D721Med (cell line): ENCODE measurements at regions not wholly inside any gene's neighbourhood (a gene's known extent, or its start where the extent isn't known, plus 50 kb on each side); places are given as distances from the start of the nearest gene placed in this dataset.

Experiments used
- DNase-seq: peaks from one replicate; pipeline ENCODE4 v3.0.0; 2011; ENCODE audit warnings: low spot score; ENCODE audit not compliant: insufficient read length
- FAIRE-seq: peaks from 2 replicates; lab custom pipeline; 2011; peaks lifted over from hg19 to GRCh38; lab: Jason Lieb, UNC
- CTCF ChIP-seq: IDR thresholded peaks from 2 replicates; pipeline ENCODE4 v1.5.1; 2012; ENCODE audit warnings: mild to moderate bottlenecking, control low read depth; ENCODE audit not compliant: insufficient read depth; ENCODE audit errors: missing control alignments

- no peak for DNase-seq
- FAIRE-seq = no peak
Observed at GRCh38 chr1:25089772-25090171, 142.5 kb downstream of the SYF2 start.

DNA sequence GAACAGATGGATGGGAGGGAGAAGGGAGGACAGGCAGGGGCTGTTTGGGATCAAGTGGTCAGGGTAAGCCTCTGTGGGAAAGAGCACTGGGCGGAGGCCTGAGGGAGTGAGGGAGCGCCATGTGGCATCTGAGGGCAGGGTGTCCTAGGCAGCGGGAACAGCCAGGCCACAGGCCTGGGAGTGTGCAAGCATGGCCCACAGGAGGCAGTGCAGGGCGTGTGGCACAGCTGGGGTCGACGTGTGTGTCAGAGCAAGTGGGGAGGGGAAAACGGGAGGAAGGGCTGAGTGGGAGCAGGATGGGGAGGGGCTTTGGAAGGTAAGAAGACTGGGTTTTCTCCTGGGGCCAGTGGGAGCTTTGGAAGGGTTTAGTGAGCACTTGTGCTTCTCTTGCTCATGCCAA is 143.4 kb downstream of the SYF2 start:
- FAIRE-seq (no peak), DNase-seq (no peak)
- no peak for TF ChIP-seq CTCF

More at GRCh38 chr1:25089772-25090171, 142.5 kb downstream of the SYF2 start:
- no peak for TF ChIP-seq CTCF

DNA sequence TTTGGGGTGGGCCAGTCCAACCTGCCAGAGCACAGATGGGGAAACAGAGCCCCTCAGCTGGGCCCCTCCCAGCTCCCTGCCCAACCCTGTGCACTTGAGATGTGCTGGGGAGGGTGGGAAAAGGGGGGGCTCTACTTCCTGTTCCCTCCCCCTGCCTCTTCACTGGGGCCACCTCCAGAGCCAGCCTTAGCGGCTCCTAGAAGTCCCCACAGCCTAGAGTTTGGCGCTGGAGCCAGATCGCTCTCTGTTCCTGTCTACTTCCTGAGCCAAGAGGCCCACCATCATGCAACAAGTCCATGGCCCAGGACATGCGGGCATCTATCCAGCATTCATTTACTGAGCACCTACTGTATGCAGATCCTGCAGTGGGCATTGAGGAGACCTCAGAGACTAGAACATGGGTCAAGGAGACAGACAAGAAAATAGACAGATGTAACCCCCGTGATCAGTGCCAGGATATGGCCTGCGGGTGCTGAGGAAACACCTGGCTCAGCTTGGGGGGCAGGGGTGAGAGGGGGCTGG is 144.1 kb downstream of the SYF2 start:
- no peak for DNase-seq
- no peak for FAIRE-seq
- TF ChIP-seq CTCF = no peak

DNA sequence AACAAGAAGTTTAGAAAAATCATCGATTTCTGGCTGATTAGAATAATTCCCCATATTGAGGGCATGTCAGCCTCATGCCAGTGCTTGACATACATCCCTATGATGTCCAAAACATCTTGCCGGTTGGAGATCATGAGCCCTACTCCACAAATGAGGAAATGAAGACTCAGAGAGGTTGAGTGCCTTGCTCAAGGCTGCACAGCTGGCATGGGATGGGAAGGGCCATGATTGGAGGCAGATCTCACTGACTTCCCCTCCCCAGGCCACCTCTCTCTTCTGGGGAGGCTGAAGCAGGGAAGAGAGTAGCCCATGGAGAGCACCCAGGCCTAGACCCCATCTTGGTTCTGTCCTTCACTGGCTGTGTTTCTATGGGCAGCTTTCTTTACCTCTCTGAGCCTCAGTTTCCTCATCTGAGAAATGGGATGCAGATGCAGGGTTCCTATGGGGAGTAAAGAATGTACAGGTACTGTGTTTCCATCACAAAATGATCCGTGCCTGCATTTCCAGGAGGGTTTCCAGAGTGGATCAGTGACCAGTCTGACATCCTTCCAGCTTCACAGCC is 145.7 kb downstream of the SYF2 start:
- FAIRE-seq = no peak
- TF ChIP-seq CTCF = no peak
- DNase-seq = no peak

DNA sequence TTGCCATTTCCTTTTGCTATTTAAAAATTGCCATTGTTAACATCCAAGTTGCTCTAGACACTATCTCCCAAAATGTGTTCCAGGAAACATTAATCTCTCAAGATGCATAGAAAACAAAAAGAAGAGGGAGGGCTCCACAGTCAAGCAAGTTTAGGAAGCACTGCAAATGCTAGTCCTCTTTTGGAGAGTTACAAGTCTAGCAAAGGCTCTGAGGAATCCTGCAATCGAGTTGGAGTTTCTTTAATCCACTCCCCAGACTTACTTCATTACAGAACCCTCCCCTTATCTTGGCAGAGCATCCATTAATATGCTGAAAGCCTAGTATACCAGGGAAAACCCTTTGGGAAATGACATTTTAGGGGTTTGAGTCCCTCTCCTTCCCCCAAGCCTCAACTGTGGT is 147.9 kb downstream of the SYF2 start:
- DNase-seq (no peak), FAIRE-seq (no peak)
- TF ChIP-seq CTCF = no peak

GRCh38 chr1:25083481-25084345 is 148.6 kb downstream of the SYF2 start:
- no peak for TF ChIP-seq CTCF
- no peak for FAIRE-seq
- no peak for DNase-seq

GRCh38 chr1:25082995-25083394 is 149.3 kb downstream of the SYF2 start:
- DNase-seq (no peak), FAIRE-seq (no peak)
- TF ChIP-seq CTCF = no peak
